Activated naive CD4-positive, alpha-beta T cell treated with anti-CD3 and anti-CD28 coated beads for 36 hours (primary cell): ENCODE measurements at regions not wholly inside any gene's neighbourhood (a gene's known extent, or its start where the extent isn't known, plus 50 kb on each side); places are given as distances from the start of the nearest gene placed in this dataset.

Experiments
- CTCF ChIA-PET: fragments of 350-600 bp; sonication (Branson Sonifier 250); formaldehyde crosslinking; loops from one replicate; lab custom pipeline; 2021; ENCODE audit warnings: antibody characterized with exemption; lab: Charles Lee
- DNase-seq: peaks from one replicate; pipeline ENCODE4 v3.0.0-alpha.2; 2020
- H3K27ac Mint-ChIP-seq: one replicate; pipeline ENCODE4 v1.8.0; 2021; ENCODE audit warnings: mild to moderate bottlenecking, mixed read lengths
- H3K27me3 Mint-ChIP-seq: one replicate; pipeline ENCODE4 v1.8.0; 2021; ENCODE audit warnings: low read depth, mixed read lengths
- H3K36me3 Mint-ChIP-seq: one replicate; pipeline ENCODE4 v1.8.0; 2021; ENCODE audit warnings: low read depth, mixed read lengths
- H3K4me1 Mint-ChIP-seq: one replicate; pipeline ENCODE4 v1.8.0; 2021; ENCODE audit warnings: low read depth, mixed read lengths
- H3K4me3 Mint-ChIP-seq: one replicate; pipeline ENCODE4 v1.8.0; 2021; ENCODE audit warnings: mild to moderate bottlenecking, moderate library complexity, mixed read lengths
- H3K9me3 Mint-ChIP-seq: one replicate; pipeline ENCODE4 v1.8.0; 2021; ENCODE audit warnings: mixed read lengths
- intact Hi-C: fragments of 100-400 bp; cut with micrococcal nuclease; formaldehyde crosslinking; loops from one replicate; pipeline ENCODE4 v1.15.1; 2023

- H3K4me3 Mint-ChIP-seq, result no peak overlapping the region
- peaks cover 22% of the 10 kb centered on the region for H3K27me3 Mint-ChIP-seq
- H3K36me3 Mint-ChIP-seq, result no peaks in the 10 kb centered on the region
- CTCF ChIA-PET, result no interaction called here
- intact Hi-C loops, result no loop called here
- no peak overlapping the region for H3K27ac Mint-ChIP-seq
- no peak for DNase-seq
- H3K9me3 Mint-ChIP-seq, result no peaks in the 10 kb centered on the region
- peaks cover 9% of the 10 kb centered on the region for H3K4me1 Mint-ChIP-seq
Observed at GRCh38 chr14:51331486-51332367, 91.7 kb downstream of the TMX1 start.

DNA sequence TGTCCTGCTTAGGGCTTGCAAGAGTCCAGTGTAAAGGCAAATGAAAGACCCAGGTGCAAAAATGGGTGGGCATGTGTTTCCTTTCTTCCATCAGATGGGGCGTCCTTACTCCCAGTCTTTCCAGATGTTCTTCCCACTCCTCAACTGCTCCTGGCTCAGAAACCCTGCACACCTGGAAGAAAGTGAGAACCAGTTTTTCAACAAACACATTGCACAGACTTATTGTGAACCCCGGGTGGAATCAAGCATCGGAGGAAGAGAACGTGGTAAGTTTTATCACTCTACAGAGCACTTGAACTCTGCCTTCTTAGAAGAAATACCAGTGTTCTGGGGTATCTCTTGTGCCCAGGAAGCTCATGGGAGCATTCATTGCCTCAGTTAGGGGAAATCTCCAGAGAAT is 93.3 kb downstream of the TMX1 start:
- CTCF ChIA-PET, result no interaction called here
- Mint-ChIP-seq H3K9me3 (no peaks in the 10 kb centered on the region), H3K27ac (no peak overlapping the region), H3K36me3 (no peaks in the 10 kb centered on the region), H3K4me3 (no peak overlapping the region), H3K27me3 (peaks cover 11% of the 10 kb centered on the region), H3K4me1 (peaks cover 3% of the 10 kb centered on the region)
- intact Hi-C loops, result no loop called here
- DNase-seq, result no peak

GRCh38 chr14:51333901-51334521 is 94.0 kb downstream of the TMX1 start:
- CTCF ChIA-PET, result no interaction called here
- no peak for DNase-seq
- no peak overlapping the region for H3K27ac Mint-ChIP-seq
- no peaks in the 10 kb centered on the region for H3K36me3 Mint-ChIP-seq
- no peaks in the 10 kb centered on the region for H3K9me3 Mint-ChIP-seq
- H3K27me3 Mint-ChIP-seq, result peaks cover 4% of the 10 kb centered on the region
- no peak overlapping the region for H3K4me3 Mint-ChIP-seq
- intact Hi-C loops, result no loop called here
- H3K4me1 Mint-ChIP-seq, result no peaks in the 10 kb centered on the region

DNA sequence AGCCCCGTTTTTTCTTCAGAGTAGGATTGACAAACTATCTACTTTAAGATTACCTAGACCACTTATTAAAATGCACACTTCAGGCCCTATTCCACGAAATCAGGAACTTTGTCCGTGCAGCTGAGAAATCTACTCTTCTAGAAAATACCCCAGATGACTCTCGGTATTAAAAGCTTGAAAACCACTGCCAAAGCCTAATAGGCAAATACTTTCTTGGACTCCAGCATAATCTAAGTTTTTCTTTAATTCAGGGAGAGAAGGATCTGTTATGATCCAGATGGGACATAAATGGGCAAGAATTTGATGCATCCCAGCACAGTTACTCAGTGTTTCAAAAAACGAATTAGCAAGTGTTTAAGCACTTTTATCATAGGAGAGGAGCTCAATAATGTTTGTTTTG is 94.5 kb downstream of the TMX1 start:
- CTCF ChIA-PET, result no interaction called here
- intact Hi-C loops, result no loop called here
- no peak overlapping the region for H3K4me3 Mint-ChIP-seq
- H3K27ac Mint-ChIP-seq, result no peak overlapping the region
- H3K36me3 Mint-ChIP-seq, result no peaks in the 10 kb centered on the region
- DNase-seq, result no peak
- peaks cover 2% of the 10 kb centered on the region for H3K27me3 Mint-ChIP-seq
- H3K4me1 Mint-ChIP-seq, result no peaks in the 10 kb centered on the region
- H3K9me3 Mint-ChIP-seq, result no peaks in the 10 kb centered on the region

GRCh38 chr14:51335531-51335930 is 95.5 kb downstream of the TMX1 start:
- Mint-ChIP-seq H3K36me3 (no peaks in the 10 kb centered on the region), H3K4me3 (no peak overlapping the region), H3K27ac (no peak overlapping the region), H3K4me1 (no peaks in the 10 kb centered on the region), H3K9me3 (no peaks in the 10 kb centered on the region), H3K27me3 (no peaks in the 10 kb centered on the region)
- CTCF ChIA-PET, result no interaction called here
- intact Hi-C loops, result no loop called here
- no peak for DNase-seq

- Mint-ChIP-seq H3K4me1 (no peaks in the 10 kb centered on the region), H3K27me3 (no peaks in the 10 kb centered on the region), H3K4me3 (no peak overlapping the region), H3K27ac (no peak overlapping the region), H3K36me3 (no peaks in the 10 kb centered on the region), H3K9me3 (no peaks in the 10 kb centered on the region)
- intact Hi-C loops, result no loop called here
- CTCF ChIA-PET, result no interaction called here
- no peak for DNase-seq
Observed at GRCh38 chr14:51335961-51336723, 96.1 kb downstream of the TMX1 start.

GRCh38 chr14:51336734-51337133 is 96.7 kb downstream of the TMX1 start:
- CTCF ChIA-PET, result no interaction called here
- Mint-ChIP-seq H3K9me3 (no peaks in the 10 kb centered on the region), H3K27ac (no peak overlapping the region), H3K4me1 (no peaks in the 10 kb centered on the region), H3K4me3 (no peak overlapping the region), H3K27me3 (no peaks in the 10 kb centered on the region), H3K36me3 (no peaks in the 10 kb centered on the region)
- DNase-seq, result no peak
- intact Hi-C loops, result no loop called here

DNA sequence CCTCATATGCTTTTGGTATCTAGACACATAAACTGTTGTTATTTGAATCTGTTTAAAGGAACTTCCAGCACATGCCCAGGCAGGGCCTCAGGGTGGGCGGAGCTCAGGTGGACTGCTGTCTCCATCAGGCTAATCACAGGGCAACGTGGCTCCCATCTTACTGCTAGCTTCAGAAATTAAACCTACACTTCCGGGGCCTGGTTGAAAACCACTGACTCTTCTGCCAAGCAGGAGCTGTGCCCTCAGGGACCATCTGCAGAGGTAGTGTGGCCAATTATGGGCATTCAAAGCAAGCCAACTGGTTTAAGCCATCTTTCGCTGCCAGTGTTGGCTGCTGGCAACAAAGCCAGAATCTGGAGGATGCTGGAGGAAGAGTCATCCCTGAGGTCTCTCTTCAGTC is 97.5 kb downstream of the TMX1 start:
- Mint-ChIP-seq H3K27ac (no peak overlapping the region), H3K36me3 (no peaks in the 10 kb centered on the region), H3K4me1 (no peaks in the 10 kb centered on the region), H3K9me3 (no peaks in the 10 kb centered on the region), H3K4me3 (no peak overlapping the region), H3K27me3 (no peaks in the 10 kb centered on the region)
- CTCF ChIA-PET, result interaction anchor here (0.6 kb wide), 1 partner anchor 414 kb away, joined by 3 read pairs; no protein-coding TSS in a partner anchor
- intact Hi-C loops, result no loop called here
- DNase-seq, result no peak

- Mint-ChIP-seq H3K27me3 (no peaks in the 10 kb centered on the region), H3K27ac (no peak overlapping the region), H3K4me1 (no peaks in the 10 kb centered on the region), H3K4me3 (no peak overlapping the region), H3K36me3 (no peaks in the 10 kb centered on the region), H3K9me3 (peaks cover 4% of the 10 kb centered on the region)
- CTCF ChIA-PET, result no interaction called here
- no peak for DNase-seq
- intact Hi-C loops, result no loop called here
Observed at GRCh38 chr14:51341338-51341737, 101.3 kb downstream of the TMX1 start.

DNA sequence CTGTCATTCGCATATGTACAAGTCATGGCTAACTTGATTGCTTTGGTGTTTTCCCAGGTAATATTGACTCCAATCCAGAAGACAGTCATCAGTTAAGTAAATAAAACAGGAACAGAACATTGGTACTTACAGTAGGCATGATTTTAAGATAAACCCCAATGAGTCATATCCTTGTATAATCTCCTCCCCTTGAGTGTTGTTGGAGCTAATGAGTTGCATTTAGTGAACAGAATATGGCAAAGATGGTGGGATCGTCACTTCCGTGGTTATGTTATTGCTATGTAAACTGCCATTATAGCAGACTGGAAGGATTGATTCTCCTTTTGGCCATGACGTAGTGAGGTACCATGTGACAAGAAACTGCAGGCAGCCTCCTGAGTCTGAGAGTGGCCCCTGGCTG is 102.2 kb downstream of the TMX1 start:
- H3K4me1 Mint-ChIP-seq, result no peaks in the 10 kb centered on the region
- H3K27me3 Mint-ChIP-seq, result no peaks in the 10 kb centered on the region
- H3K36me3 Mint-ChIP-seq, result no peaks in the 10 kb centered on the region
- H3K9me3 Mint-ChIP-seq, result peaks cover 5% of the 10 kb centered on the region
- CTCF ChIA-PET, result no interaction called here
- intact Hi-C loops, result no loop called here
- DNase-seq, result no peak
- no peak overlapping the region for H3K4me3 Mint-ChIP-seq
- no peak overlapping the region for H3K27ac Mint-ChIP-seq

DNA sequence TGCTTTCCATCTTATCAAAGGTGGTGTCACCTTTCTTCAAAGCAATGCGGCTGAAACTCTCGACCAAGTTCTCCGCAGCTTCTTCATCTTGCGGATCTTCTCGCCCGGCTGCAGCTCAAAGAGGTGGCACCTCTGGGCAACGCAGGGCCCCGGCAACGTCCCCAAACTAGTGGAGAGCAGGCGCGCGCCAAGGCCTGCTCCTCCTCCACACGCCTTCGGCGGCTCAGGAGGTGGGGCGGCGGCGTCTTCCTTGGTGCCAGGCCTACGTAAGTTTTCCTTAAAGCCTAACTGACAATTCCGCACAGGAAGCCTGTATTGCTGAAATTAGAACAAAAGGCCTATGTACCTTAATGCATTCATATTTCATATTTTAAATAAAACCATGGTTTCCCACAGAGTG is 112.0 kb downstream of the TMX1 start:
- CTCF ChIA-PET, result no interaction called here
- H3K36me3 Mint-ChIP-seq, result no peaks in the 10 kb centered on the region
- DNase-seq, result no peak
- H3K9me3 Mint-ChIP-seq, result peaks cover 4% of the 10 kb centered on the region
- no peak overlapping the region for H3K4me3 Mint-ChIP-seq
- H3K27ac Mint-ChIP-seq, result no peak overlapping the region
- no peaks in the 10 kb centered on the region for H3K27me3 Mint-ChIP-seq
- intact Hi-C loops, result no loop called here
- H3K4me1 Mint-ChIP-seq, result no peaks in the 10 kb centered on the region

DNA sequence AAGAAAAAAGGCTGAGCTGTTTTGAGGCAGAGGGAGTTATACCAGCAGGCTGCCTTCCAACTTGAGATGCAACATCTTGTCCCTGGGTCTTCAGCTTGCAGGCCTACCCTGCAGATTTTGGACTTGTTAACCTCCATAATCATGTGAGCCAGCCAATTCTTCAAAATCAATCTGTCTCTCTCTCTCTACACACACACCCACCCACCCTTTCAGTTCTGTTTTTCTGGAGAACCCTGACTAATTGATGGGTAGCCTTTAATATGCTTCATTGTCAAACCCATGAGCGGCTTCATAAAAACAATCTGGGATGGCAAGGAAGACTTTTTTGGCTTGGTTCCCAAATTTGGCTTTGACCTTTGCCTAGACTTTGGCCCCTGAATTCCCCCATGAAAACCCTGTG is 113.9 kb downstream of the TMX1 start:
- H3K4me3 Mint-ChIP-seq, result no peak overlapping the region
- no peak overlapping the region for H3K27ac Mint-ChIP-seq
- H3K9me3 Mint-ChIP-seq, result no peaks in the 10 kb centered on the region
- intact Hi-C loops, result no loop called here
- no peaks in the 10 kb centered on the region for H3K4me1 Mint-ChIP-seq
- DNase-seq, result no peak
- no peaks in the 10 kb centered on the region for H3K36me3 Mint-ChIP-seq
- CTCF ChIA-PET, result interaction anchor here (0.7 to 1.3 kb wide), 2 partner anchors 70 to 162 kb away, joined by 4 read pairs; no protein-coding TSS in a partner anchor
- no peaks in the 10 kb centered on the region for H3K27me3 Mint-ChIP-seq
